HG03565 (cell line): ENCODE measurements at regions not wholly inside any gene's neighbourhood (a gene's known extent, or its start where the extent isn't known, plus 50 kb on each side); places are given as distances from the start of the nearest gene placed in this dataset.
"Not testable (repeated sequence)": the region's sequence is repeated elsewhere in the genome, so short reads cannot be mapped to it uniquely, and the experiment has no call there.

Source experiments
- ATAC-seq: cut with Tn5 transposase; IDR thresholded peaks from one replicate; pipeline ENCODE4 v1.9.1; 2021; ENCODE audit warnings: mild to moderate bottlenecking, moderate library complexity; ENCODE audit not compliant: unreplicated experiment

DNA sequence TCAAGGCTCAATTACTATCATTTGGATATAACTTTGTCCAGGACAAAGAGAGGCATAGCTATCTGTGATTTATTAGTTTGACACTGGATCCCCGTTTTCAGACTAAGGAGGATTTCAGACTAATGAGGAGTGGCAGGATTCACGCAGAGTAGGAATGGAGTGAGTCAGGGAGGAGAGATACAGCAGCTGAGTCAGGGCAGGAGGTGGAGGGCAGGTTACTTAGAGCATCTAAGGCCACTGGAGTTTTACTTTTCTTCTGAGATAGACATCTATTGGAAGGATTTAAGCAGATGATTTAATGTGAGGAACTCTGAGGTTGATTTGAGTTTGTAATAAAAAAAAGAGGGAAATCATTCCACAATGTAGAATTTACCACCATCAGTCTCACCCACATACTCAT lies 110.6 kb downstream of the RPIA start:
- ATAC-seq: not testable (repeated sequence)

DNA sequence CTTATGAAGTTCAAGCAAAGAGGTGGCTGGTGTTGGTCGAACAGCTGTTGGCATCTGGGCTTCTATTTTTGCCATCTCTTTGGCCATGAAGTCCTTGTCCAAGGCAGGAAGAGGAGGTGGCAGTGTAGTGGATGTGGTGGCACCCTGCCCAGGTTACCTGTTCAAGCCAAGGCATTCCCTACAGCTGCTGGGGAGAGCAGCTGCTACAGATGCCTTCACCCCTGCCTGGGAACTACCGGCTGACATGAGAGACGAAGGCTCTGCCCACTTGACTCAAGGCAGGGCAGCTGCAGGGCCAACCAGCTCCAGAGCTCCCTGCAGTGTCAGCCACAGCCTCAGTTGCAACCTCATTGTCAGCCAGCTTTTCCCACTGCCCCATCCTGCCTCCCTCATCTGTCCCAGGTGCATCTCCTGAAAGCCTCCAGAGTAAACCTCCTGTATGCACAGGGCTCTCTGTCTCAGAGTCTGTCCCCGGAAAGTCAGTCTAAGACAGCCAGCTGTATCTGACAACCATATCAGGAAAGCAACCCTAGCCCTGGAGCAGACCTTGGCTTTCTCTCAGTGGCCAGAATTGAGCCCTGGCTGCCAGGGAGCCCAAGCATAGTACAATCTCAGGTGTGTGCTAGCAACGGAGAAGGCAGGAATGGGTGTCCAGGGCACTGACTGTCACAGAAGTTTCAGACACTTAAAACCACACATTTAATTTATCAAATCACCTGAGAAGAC lies 115.9 kb downstream of the RPIA start:
- no peak for ATAC-seq

- no peak for ATAC-seq
These were observed 116.6 kb downstream of the RPIA start for GRCh38 chr2:88808083-88808482.

GRCh38 chr2:88808652-88809051 lies 117.2 kb downstream of the RPIA start:
- no peak for ATAC-seq

DNA sequence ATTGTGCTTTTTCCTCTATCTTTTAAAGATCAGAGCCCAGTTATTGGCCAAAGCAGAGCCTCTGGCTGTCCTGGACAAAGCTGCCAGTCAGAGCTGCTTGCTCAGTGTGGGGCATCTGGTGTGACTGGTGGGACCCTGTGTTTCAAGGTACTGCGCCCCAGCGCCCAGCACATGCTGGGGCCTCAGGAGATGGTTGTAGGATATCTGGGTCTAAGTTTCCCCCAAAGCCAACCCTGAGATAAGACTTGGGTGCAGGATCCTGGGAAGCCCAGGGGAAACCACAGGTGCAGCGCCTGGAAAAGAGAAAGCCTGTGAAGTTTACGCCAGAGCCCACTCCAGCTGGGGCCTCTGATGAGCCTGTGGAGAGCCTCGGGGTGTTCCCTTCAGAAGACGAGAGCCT lies 117.7 kb downstream of the RPIA start:
- ATAC-seq: no peak

- ATAC-seq: no peak
These were observed 118.5 kb downstream of the RPIA start for GRCh38 chr2:88810017-88810416.

DNA sequence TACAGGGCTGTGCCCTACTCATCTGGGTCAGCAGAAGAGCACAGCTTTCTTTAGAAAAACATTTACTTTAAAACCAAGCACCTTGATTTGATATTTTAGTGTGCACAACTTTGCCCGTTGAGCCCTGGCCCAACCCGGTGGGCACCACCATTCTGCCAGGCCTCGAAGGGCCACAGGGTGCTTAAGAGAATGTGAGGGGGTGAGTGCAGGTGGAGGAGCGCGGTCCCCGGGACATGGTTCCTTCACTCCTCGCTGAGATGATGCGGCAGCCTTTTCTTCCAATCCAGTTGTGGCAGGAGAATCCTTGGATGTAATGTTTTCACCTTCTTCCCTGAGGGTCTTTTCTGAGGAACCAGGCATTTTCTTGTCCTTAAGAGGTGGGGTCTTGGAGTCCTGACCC lies 119.0 kb downstream of the RPIA start:
- no peak for ATAC-seq

GRCh38 chr2:88811233-88811632 lies 119.8 kb downstream of the RPIA start:
- ATAC-seq: no peak

GRCh38 chr2:88811681-88812080 lies 120.2 kb downstream of the RPIA start:
- no peak for ATAC-seq

GRCh38 chr2:88813612-88814011 lies 122.1 kb downstream of the RPIA start:
- no peak for ATAC-seq

- no peak for ATAC-seq
These were observed 123.8 kb downstream of the RPIA start for GRCh38 chr2:88815282-88815681.

DNA sequence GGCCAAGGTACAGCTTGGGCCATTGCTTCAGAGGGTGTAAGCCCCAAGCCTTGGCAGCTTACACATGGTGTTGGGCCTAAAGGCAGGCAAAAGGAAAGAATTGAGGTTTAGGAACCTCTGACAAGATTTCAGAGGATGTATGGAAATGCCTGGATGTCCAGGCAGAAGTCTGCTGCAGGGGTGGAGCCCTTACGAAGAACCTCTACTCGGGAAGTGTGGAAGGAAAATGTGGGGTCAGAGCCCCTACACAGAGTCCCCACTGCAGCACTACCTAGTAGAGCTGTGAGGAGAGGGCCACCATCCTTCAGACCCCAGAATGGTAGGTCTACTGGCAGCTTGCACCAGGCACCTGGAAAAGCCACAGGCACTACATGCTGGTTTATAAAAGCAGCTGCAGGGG lies 124.2 kb downstream of the RPIA start:
- no peak for ATAC-seq

DNA sequence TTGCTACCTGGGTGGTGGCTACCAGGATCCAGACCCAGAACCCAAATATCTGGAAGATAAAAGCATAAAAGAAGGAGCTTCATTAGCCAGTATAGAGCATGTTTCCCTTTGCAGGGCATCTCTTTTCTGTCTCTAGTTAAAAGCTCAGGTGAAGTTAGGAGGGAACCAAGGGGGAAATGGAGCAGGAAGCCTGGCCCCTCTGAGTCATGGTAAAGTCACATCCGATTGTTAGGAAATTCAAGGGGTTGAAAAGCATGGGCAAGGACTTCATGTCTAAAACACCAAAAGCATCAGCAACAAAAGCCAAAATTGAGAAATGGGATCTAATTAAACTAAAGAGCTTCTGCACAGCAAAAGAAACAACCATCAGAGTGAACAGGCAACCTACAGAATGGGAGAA lies 126.9 kb downstream of the RPIA start:
- no peak for ATAC-seq

GRCh38 chr2:88824951-88825350 lies 133.5 kb downstream of the RPIA start:
- ATAC-seq: no peak

DNA sequence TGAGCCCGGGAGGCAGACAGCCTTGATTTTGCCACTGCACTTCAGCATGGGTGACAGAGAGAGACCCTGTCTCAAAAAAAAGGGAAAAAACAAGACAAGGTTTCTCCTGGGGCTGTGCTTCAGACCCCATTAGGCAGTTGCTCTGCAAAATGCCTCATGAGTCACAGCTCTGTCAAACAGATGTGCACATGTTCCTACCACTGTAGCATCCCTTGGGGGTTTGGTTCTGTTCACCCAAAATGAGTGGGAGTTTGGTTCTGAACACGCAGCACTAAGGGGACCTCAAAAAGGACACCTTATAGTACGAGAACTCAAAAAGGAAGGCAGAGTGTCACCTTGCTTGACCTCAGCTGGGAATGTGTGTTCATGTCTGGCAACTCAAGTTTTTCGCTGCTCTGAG lies 134.9 kb downstream of the RPIA start:
- ATAC-seq: no peak

DNA sequence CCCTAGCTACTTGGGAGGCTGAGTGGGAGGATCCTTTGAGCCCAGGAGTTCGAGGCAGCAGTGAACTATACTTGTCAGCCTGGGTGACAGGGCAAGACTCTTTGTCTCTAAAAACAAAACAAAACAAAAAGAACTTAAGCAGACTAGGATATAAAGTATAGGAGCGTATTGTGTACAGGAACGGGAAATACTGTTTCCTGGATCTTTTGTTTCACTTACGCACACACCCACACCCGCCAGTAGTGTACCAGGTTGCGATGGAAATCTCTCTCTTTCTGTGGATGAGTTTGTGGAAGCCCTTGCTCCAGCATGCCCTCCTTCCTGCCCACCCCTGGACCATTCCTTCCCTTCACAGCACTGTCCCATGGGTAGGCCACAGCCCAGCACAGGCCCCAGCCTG lies 136.3 kb downstream of the RPIA start:
- ATAC-seq: no peak

DNA sequence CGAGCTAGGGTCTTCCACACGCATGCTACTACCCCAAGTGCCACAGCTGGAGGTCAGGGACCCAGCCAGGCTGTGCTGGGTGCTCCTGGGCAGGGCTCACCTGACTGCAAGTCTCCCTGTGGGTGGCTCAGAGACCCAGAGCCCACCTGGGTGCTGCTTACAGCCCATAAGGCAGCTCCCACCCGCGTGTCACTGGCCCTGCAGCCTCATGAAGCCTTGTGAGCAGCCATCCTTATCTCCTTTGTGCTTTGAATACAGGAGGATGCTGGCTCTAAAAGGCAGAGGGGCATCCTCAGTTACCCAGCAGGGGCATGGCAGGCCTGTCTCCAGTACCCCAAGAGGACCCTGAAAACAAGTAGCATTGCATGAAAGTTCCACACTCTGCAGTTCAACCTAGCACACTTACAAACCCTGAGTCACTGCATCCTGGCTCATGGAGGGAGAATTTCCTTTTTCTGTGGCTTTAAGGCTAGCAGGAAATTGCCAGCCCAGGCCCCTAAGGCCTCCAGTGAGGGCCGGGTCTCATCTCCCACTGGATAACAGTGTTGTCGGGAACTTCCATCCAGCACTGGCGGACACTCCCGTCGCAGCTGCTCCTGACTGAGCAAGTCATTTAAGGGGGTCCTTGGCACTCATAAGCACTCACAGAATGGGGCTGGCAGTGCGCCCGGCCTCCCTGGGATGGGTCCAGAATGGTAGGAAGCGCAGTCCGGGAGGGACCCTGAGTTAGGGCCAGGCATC lies 137.1 kb downstream of the RPIA start:
- ATAC-seq: no peak

DNA sequence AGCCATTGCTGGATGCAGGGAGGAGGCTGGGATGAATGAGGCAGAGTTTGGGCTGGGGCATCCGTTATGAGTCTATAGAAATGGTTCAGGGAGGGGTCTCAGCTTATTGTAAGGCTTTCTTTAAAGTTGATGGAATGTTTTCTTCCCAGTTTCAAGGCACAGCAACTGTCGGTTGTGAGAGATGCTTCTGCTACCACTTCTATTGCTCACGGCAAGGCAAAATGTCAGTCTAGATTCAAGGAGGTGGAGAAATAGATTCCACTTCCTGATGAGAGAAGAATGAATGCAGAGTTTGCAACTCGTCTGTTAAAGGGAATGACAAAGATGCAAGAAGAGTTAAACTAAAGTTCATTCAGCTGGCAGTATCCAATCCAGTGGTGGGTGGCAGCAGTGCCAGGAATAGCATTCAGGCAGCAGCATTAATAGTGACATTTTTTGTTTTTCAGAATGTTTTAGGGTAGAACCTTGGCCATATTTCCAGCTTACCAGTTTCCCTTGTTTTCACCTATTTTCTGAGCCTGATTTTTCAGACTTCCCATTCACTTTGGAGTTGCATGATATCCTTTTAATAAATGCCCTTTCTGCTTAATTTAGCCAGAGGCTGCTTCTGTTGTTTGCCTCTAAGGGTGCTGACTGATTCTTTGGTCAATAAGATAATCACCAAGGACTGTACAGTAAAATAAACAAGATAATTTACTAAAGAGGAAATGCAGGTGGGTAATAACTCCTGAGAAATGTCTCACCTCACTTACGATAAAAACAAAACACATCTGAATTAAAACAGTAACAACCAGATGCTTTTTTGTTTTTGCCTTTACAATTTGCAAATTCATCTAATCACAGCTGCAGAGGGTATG lies 138.4 kb downstream of the RPIA start:
- no peak for ATAC-seq

GRCh38 chr2:88831071-88831791 lies 139.8 kb downstream of the RPIA start:
- no peak for ATAC-seq

GRCh38 chr2:88831792-88832248 lies 140.3 kb downstream of the RPIA start:
- peak; percentile 93 for ATAC-seq
